GM12878 (cell line): ENCODE measurements at regions not wholly inside any gene's neighbourhood (a gene's known extent, or its start where the extent isn't known, plus 50 kb on each side); places are given as distances from the start of the nearest gene placed in this dataset.

Source experiments
- ATAC-seq: fragments of 200-7000 bp; cut with Tn5 transposase; 3 replicates; pipeline ENCODE4 v1.9.1; 2020; ENCODE audit warnings: mild to moderate bottlenecking, moderate library complexity
- BruUV-seq: library from RNA; stranded (reverse); fragments of 400-500 nt; replicated peaks from 2 replicates; lab custom pipeline; 2021; lab: Mats Ljungman, UMichigan
- CTCF ChIA-PET: fragments of 300-600 bp; sonication (Branson Sonifier 250); formaldehyde crosslinking; extraction: SDS; loops from one replicate; lab custom pipeline; 2021; ENCODE audit warnings: inconsistent platforms; lab: Yijun Ruan, JAX
- POLR2A ChIA-PET: fragments of 350-600 bp; formaldehyde crosslinking; extraction: SDS; loops from one replicate; lab custom pipeline; 2021; ENCODE audit warnings: inconsistent platforms; lab: Charles Lee
- RAD21 ChIA-PET: fragments of 300-600 bp; sonication (Branson Sonifier 250); formaldehyde crosslinking; loops from one replicate; lab custom pipeline; 2023; ENCODE audit warnings: antibody characterized with exemption; ENCODE audit not compliant: unreplicated experiment; lab: Charles Lee
- SMC1A ChIA-PET: fragments of 300-600 bp; sonication (Branson Sonifier 250); formaldehyde crosslinking; loops from one replicate; lab custom pipeline; 2023; ENCODE audit not compliant: unreplicated experiment, uncharacterized antibody; lab: Charles Lee
- DNase-seq: peaks from one replicate; pipeline ENCODE4 v3.0.0-alpha.2; 2011; ENCODE audit warnings: low read depth, low spot score
- FAIRE-seq: peaks from 3 replicates; lab custom pipeline; 2011; peaks lifted over from hg19 to GRCh38; lab: Jason Lieb, UNC
- H2AFZ ChIP-seq: 2 replicates; pipeline ENCODE4 v1.6.0; 2011; ENCODE audit warnings: low read depth, low read length, control low read depth; ENCODE audit not compliant: control insufficient read depth
- H3K27ac ChIP-seq: 2 replicates; pipeline ENCODE4 v1.5.1; 2011; ENCODE audit warnings: control low read depth; ENCODE audit not compliant: control insufficient read depth, insufficient read depth
- H3K27me3 ChIP-seq, 2 experiments: replicated peaks in 1 of 2; 2 replicates each; pipeline versions ENCODE4 v1.6.0 to v1.6.1; 2011; ENCODE audit warnings: low read length in 1 of 2; ENCODE audit not compliant: control insufficient read depth in 2 of 2, insufficient read depth in 2 of 2
- H3K36me3 ChIP-seq, 2 experiments: 2 replicates each; pipeline ENCODE4 v1.5.1; 2011; ENCODE audit warnings: low read length in 1 of 2; ENCODE audit not compliant: control insufficient read depth in 2 of 2, insufficient read depth in 2 of 2
- H3K4me1 ChIP-seq: 2 replicates; pipeline ENCODE4 v1.6.1; 2011; ENCODE audit warnings: mild to moderate bottlenecking, low read length, moderate library complexity, mixed read lengths; ENCODE audit not compliant: control insufficient read depth, insufficient read depth
- H3K4me2 ChIP-seq: 2 replicates; pipeline ENCODE4 v1.6.0; 2011; ENCODE audit warnings: control low read depth; ENCODE audit not compliant: control insufficient read depth, insufficient read depth
- H3K4me3 ChIP-seq: fragments of 200-600 bp; sonication (generic); 2 replicates; pipeline ENCODE4 v1.5.1; 2016
- H3K79me2 ChIP-seq: 2 replicates; pipeline ENCODE4 v1.6.0; 2011; ENCODE audit warnings: low read length; ENCODE audit not compliant: control insufficient read depth, insufficient read depth
- H3K9ac ChIP-seq: 2 replicates; pipeline ENCODE4 v1.8.0; 2011; ENCODE audit warnings: low read length, control low read depth, mixed read lengths; ENCODE audit not compliant: control insufficient read depth, insufficient read depth
- H3K9me3 ChIP-seq: replicated peaks from 3 replicates; pipeline ENCODE4 v1.5.1; 2011; ENCODE audit warnings: mild to moderate bottlenecking, low read length; ENCODE audit not compliant: control insufficient read depth, insufficient read depth
- H4K20me1 ChIP-seq: 2 replicates; pipeline ENCODE4 v1.6.0; 2011; ENCODE audit not compliant: control insufficient read depth, insufficient read depth
- CEBPB ChIP-seq, 2 experiments: fragments of 150-350 bp in 1 of 2; IDR thresholded peaks; 2 replicates each; pipeline ENCODE4 v1.6.1; 2012 to 2014; ENCODE audit warnings: low read depth in 2 of 2, low read length in 2 of 2, borderline replicate concordance in 1 of 2, inconsistent platforms in 1 of 2
- CREM ChIP-seq: IDR thresholded peaks from 2 replicates; pipeline ENCODE4 v1.6.1; 2014; ENCODE audit warnings: antibody characterized with exemption, low read depth
- E4F1 ChIP-seq: fragments of 450-650 bp; IDR thresholded peaks from 2 replicates; pipeline ENCODE4 v1.6.1; 2018; ENCODE audit warnings: borderline replicate concordance, mild to moderate bottlenecking; ENCODE audit not compliant: partially characterized antibody
- IRF3 ChIP-seq: fragments of 450-650 bp; IDR thresholded peaks from 2 replicates; pipeline ENCODE4 v1.6.1; 2014; ENCODE audit warnings: mild to moderate bottlenecking
- IRF4 ChIP-seq: IDR thresholded peaks from 2 replicates; pipeline ENCODE4 v1.6.1; 2011; ENCODE audit warnings: low read depth, low read length
- KAT2A ChIP-seq: conservative IDR thresholded peaks from 2 replicates; pipeline ENCODE4 v1.6.1; 2011; ENCODE audit warnings: low read depth, low read length; ENCODE audit not compliant: control insufficient read depth
- POLR2A ChIP-seq: IDR thresholded peaks from 2 replicates; pipeline ENCODE4 v1.6.1; 2011; ENCODE audit warnings: low read depth, mild to moderate bottlenecking, low read length
- RFX5 ChIP-seq: IDR thresholded peaks from 2 replicates; pipeline ENCODE4 v1.6.1; 2011; ENCODE audit warnings: low read depth, low read length, improper control_type of control experiment
- ZBTB4 ChIP-seq: fragments of 450-650 bp; formaldehyde crosslinking; IDR thresholded peaks from 2 replicates; pipeline ENCODE4 v1.4.0; 2022; ENCODE audit warnings: mild to moderate bottlenecking, moderate library complexity
- ZNF687 ChIP-seq: fragments of 450-650 bp; IDR thresholded peaks from 2 replicates; pipeline ENCODE4 v1.6.1; 2017; ENCODE audit warnings: mild to moderate bottlenecking, moderate library complexity
- WGBS: methylation state at CpG from one replicate; pipeline ENCODE4 v1.1.6; 2016; ENCODE audit warnings: low lambda C conversion rate; ENCODE audit not compliant: insufficient replicate concordance, insufficient coverage; ENCODE audit errors: missing lambda C conversion rate; 5-methylcytosine and 5-hydroxymethylcytosine counted together
- in situ Hi-C: fragments of 300-500 bp; cut with MboI; formaldehyde crosslinking; loops from 9 replicates; pipeline ENCODE4 v1.14.3; 2018; ENCODE audit warnings: mixed read lengths
- intact Hi-C: fragments of 100-400 bp; cut with micrococcal nuclease; formaldehyde crosslinking; loops from one replicate; pipeline ENCODE4 v1.14.2; 2022; ENCODE audit not compliant: unreplicated experiment

GRCh38 chr2:228747483-228747882 is 523.6 kb downstream of the PID1 start:
- Histone ChIP-seq H3K27me3 (no peaks in the 10 kb centered on the region), H3K36me3 (no peaks in the 10 kb centered on the region), H2AFZ (no peak overlapping the region), H3K27ac (no peak overlapping the region), H3K79me2 (no peaks in the 10 kb centered on the region), H3K9ac (no peak overlapping the region), H3K4me3 (no peak overlapping the region), H4K20me1 (no peaks in the 10 kb centered on the region), H3K9me3 (no peaks in the 10 kb centered on the region), H3K4me1 (no peaks in the 10 kb centered on the region), H3K4me2 (no peak overlapping the region)
- SMC1A ChIA-PET = no interaction called here
- intact Hi-C loops (no loop called here), in situ Hi-C loops (no loop called here)
- POLR2A ChIA-PET = no interaction called here
- TF ChIP-seq KAT2A = no peak
- TF ChIP-seq ZBTB4 (CRISPR knock-in tag) = no peak
- no peak for TF ChIP-seq POLR2A
- no peak for TF ChIP-seq IRF3
- TF ChIP-seq RFX5 = no peak
- TF ChIP-seq CREM = no peak
- no peak for TF ChIP-seq E4F1
- no peak for TF ChIP-seq IRF4
- no peak for TF ChIP-seq ZNF687
- no peak for TF ChIP-seq CEBPB (IDR thresholded peaks at IDR 0.05; ENCODE audit: borderline replicate concordance in 1 of 2, low read depth in 2 of 2, low read length in 2 of 2)
- no TSS peak for BruUV-seq
- no peak for DNase-seq
- no peak for ATAC-seq
- CTCF ChIA-PET = no interaction called here
- FAIRE-seq = no peak
- WGBS = 17% methylated on average over 6 of the region's 6 CpGs
- RAD21 ChIA-PET = no interaction called here
